Anterior cingulate cortex (tissue), 58 donors: ENCODE measurements at regions not wholly inside any gene's neighbourhood (a gene's known extent, or its start where the extent isn't known, plus 50 kb on each side); places are given as distances from the start of the nearest gene placed in this dataset.
"Not testable (repeated sequence)": the region's sequence is repeated elsewhere in the genome, so short reads cannot be mapped to it uniquely, and the experiment has no call there.

Experiments
- DNase-seq, 58 donors: peaks; one replicate each; lab custom pipeline; 2025; lab: John Stamatoyannopoulos, UW

GRCh38 chr20:57988828-57989227, 239.6 kb downstream of the ANKRD60 start:
- DNase-seq, result no peak

GRCh38 chr20:57988422-57988821, 240.0 kb downstream of the ANKRD60 start:
- no peak for DNase-seq

- no peak for DNase-seq
Observed at GRCh38 chr20:57987659-57988058, 240.8 kb downstream of the ANKRD60 start.

- DNase-seq, result no peak
Observed at GRCh38 chr20:57986666-57987065, 241.8 kb downstream of the ANKRD60 start.

GRCh38 chr20:57985278-57985677, 243.2 kb downstream of the ANKRD60 start:
- no peak for DNase-seq

GRCh38 chr20:57983082-57983481, 245.4 kb downstream of the ANKRD60 start:
- DNase-seq, result no peak

- no peak for DNase-seq
Observed at GRCh38 chr20:57980506-57980905, 247.9 kb downstream of the ANKRD60 start.

GRCh38 chr20:57977569-57977968, 250.9 kb downstream of the ANKRD60 start:
- peak in 1 of 58 donors; percentile 12 for DNase-seq

GRCh38 chr20:57977141-57977540, 251.3 kb downstream of the ANKRD60 start:
- DNase-seq, result peak in 4 of 58 donors; percentile 1 to 13 (median 12)

- DNase-seq, result no peak
Observed at GRCh38 chr20:57974863-57975262, 253.6 kb downstream of the ANKRD60 start.

GRCh38 chr20:57973886-57974285, 254.6 kb downstream of the ANKRD60 start:
- DNase-seq, result no peak

GRCh38 chr20:57971583-57971982, 256.9 kb downstream of the ANKRD60 start:
- not testable (repeated sequence) for DNase-seq

- DNase-seq, result no peak
Observed at GRCh38 chr20:57970856-57971255, 257.6 kb downstream of the ANKRD60 start.

GRCh38 chr20:57970116-57970515, 258.3 kb downstream of the ANKRD60 start:
- DNase-seq, result no peak

- DNase-seq, result no peak
Observed at GRCh38 chr20:57968120-57968519, 258.3 kb upstream of the PMEPA1 start.

- no peak for DNase-seq
Observed at GRCh38 chr20:57967364-57967763, 257.5 kb upstream of the PMEPA1 start.

- no peak for DNase-seq
Observed at GRCh38 chr20:57966620-57967019, 256.8 kb upstream of the PMEPA1 start.

- DNase-seq, result no peak
Observed at GRCh38 chr20:57965441-57965840, 255.6 kb upstream of the PMEPA1 start.

- DNase-seq, result peak in 44 of 58 donors; percentile 7 to 88 (median 49)
Observed at GRCh38 chr20:57964011-57964862, 254.4 kb upstream of the PMEPA1 start.

- peak in 2 of 58 donors; percentile 6 to 7 for DNase-seq
Observed at GRCh38 chr20:57960803-57961575, 251.2 kb upstream of the PMEPA1 start.

- DNase-seq, result no peak
Observed at GRCh38 chr20:57959589-57959988, 249.8 kb upstream of the PMEPA1 start.

GRCh38 chr20:57959018-57959417, 249.2 kb upstream of the PMEPA1 start:
- DNase-seq, result peak in 7 of 58 donors; percentile 5 to 45 (median 7)
